ENCODE measurements at regions not wholly inside any gene's neighbourhood (a gene's known extent, or its start where the extent isn't known, plus 50 kb on each side); places are given as distances from the start of the nearest gene placed in this dataset.

DNA sequence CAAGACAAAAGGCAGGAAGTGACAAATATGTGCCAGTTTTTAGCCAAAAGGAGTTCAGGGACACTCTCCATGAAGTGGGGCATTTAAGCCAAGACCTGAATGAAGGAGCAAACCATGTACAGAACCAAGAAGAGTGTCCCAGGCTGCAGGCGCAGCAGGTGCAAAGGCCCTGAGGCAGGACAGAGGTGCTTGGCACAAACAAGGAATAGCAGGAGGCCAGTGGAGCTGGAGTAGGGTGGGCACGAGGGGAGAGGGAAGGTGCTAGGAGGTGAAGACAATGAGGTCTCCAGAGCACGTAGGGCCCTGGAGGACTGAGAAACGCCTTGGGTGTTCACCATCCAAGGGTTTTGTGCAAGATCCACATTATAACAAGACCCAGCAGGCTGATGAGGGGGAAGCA is 474.1 kb downstream of the MN1 start:
- TF ChIP-seq POLR2AphosphoS5 (IDR thresholded peaks at IDR 0.05; ENCODE audit: low read depth, low read length) = no peak
- TF ChIP-seq SRF (IDR thresholded peaks at IDR 0.05; ENCODE audit: low read depth, low read length) = no peak
- TF ChIP-seq KDM1A (IDR thresholded peaks at IDR 0.05; ENCODE audit: borderline replicate concordance, low read length) = peak; percentile 90
- TF ChIP-seq EZH2 (IDR thresholded peaks at IDR 0.05; ENCODE audit: low read depth, low read length, severe bottlenecking) = no peak
- TF ChIP-seq, protein P1, sequence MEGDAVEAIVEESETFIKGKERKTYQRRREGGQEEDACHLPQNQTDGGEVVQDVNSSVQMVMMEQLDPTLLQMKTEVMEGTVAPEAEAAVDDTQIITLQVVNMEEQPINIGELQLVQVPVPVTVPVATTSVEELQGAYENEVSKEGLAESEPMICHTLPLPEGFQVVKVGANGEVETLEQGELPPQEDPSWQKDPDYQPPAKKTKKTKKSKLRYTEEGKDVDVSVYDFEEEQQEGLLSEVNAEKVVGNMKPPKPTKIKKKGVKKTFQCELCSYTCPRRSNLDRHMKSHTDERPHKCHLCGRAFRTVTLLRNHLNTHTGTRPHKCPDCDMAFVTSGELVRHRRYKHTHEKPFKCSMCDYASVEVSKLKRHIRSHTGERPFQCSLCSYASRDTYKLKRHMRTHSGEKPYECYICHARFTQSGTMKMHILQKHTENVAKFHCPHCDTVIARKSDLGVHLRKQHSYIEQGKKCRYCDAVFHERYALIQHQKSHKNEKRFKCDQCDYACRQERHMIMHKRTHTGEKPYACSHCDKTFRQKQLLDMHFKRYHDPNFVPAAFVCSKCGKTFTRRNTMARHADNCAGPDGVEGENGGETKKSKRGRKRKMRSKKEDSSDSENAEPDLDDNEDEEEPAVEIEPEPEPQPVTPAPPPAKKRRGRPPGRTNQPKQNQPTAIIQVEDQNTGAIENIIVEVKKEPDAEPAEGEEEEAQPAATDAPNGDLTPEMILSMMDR (IDR thresholded peaks at IDR 0.05; ENCODE audit: control extremely low read depth in 1 of 3, insufficient read depth in 1 of 3, low read depth in 1 of 3, low read length in 3 of 3) = no peak
- no peak for TF ChIP-seq BACH1 (IDR thresholded peaks at IDR 0.05; ENCODE audit: low read length)
- TF ChIP-seq TAF1 (IDR thresholded peaks at IDR 0.05; ENCODE audit: low read depth, low read length) = no peak
- TF ChIP-seq, protein P2, sequence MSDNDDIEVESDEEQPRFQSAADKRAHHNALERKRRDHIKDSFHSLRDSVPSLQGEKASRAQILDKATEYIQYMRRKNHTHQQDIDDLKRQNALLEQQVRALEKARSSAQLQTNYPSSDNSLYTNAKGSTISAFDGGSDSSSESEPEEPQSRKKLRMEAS (IDR thresholded peaks at IDR 0.05) = no peak
- no peak for TF ChIP-seq SP2 (IDR thresholded peaks at IDR 0.05; ENCODE audit: low read length)

Data from H1 (cell line).